PC-3 (cell line): ENCODE measurements at regions not wholly inside any gene's neighbourhood (a gene's known extent, or its start where the extent isn't known, plus 50 kb on each side); places are given as distances from the start of the nearest gene placed in this dataset.

ENCODE experiments used
- EZH2phosphoT487 ChIP-seq: fragments of 300-600 bp; sonication (generic); IDR thresholded peaks from 2 replicates; pipeline ENCODE4 v1.6.1; 2018; ENCODE audit warnings: mild to moderate bottlenecking, antibody characterized with exemption, low read length, borderline replicate concordance
- TF ChIP-seq, protein P1 (sequence below): fragments of 300-600 bp; sonication (generic); conservative IDR thresholded peaks from 2 replicates; pipeline ENCODE4 v1.5.1; 2017; ENCODE audit warnings: antibody characterized with exemption, low read depth, mild to moderate bottlenecking, low read length

DNA sequence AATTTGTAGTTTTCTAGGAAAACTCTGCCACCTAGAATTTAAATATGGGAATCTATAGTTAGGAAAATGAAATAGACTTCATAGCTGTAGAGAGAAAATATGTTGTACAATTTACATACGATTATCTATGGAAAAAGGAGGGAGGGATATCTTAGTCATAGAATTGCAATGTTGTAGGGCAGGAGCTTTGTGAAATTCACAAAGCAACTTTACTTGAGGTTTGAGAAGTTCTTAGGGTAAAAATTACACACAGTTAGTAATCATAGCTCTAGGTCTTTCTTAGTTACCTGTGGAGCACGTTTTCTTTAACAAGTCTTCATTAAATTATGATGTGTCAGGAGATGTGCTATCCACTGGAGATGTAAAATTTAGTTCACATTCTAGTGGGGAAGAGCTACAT is 61.4 kb upstream of the DBX2 start:
- TF ChIP-seq, protein P1, sequence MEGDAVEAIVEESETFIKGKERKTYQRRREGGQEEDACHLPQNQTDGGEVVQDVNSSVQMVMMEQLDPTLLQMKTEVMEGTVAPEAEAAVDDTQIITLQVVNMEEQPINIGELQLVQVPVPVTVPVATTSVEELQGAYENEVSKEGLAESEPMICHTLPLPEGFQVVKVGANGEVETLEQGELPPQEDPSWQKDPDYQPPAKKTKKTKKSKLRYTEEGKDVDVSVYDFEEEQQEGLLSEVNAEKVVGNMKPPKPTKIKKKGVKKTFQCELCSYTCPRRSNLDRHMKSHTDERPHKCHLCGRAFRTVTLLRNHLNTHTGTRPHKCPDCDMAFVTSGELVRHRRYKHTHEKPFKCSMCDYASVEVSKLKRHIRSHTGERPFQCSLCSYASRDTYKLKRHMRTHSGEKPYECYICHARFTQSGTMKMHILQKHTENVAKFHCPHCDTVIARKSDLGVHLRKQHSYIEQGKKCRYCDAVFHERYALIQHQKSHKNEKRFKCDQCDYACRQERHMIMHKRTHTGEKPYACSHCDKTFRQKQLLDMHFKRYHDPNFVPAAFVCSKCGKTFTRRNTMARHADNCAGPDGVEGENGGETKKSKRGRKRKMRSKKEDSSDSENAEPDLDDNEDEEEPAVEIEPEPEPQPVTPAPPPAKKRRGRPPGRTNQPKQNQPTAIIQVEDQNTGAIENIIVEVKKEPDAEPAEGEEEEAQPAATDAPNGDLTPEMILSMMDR = no peak
- no peak for TF ChIP-seq EZH2phosphoT487
